Keratinocyte (primary cell): ENCODE measurements at regions not wholly inside any gene's neighbourhood (a gene's known extent, or its start where the extent isn't known, plus 50 kb on each side); places are given as distances from the start of the nearest gene placed in this dataset.

Source experiments
- DNase-seq: peaks from one replicate; pipeline ENCODE4 v3.0.0-alpha.2; 2011; ENCODE audit warnings: low read depth, missing footprints, low spot score
- FAIRE-seq: peaks from 2 replicates; lab custom pipeline; 2011; peaks lifted over from hg19 to GRCh38; lab: Jason Lieb, UNC
- H2AFZ ChIP-seq: 2 replicates; pipeline ENCODE4 v1.6.0; 2012; ENCODE audit warnings: low read length, control low read depth, inconsistent platforms; ENCODE audit not compliant: control insufficient read depth
- H3K27ac ChIP-seq: 2 replicates; pipeline ENCODE4 v1.5.1; 2011; ENCODE audit warnings: low read length; ENCODE audit not compliant: control insufficient read depth, insufficient read depth
- H3K27me3 ChIP-seq: 3 replicates; pipeline ENCODE4 v1.6.0; 2011; ENCODE audit warnings: low read length; ENCODE audit not compliant: control insufficient read depth, insufficient read depth; ENCODE audit errors: extremely low read depth
- H3K36me3 ChIP-seq, 2 experiments: 2 replicates in 1 of 2; 3 replicates in 1 of 2; pipeline ENCODE4 v1.5.1; 2011; ENCODE audit warnings: low read length in 2 of 2, mild to moderate bottlenecking in 1 of 2; ENCODE audit not compliant: control insufficient read depth in 2 of 2, insufficient read depth in 2 of 2; ENCODE audit errors: extremely low read depth in 1 of 2
- H3K4me1 ChIP-seq: 3 replicates; pipeline ENCODE4 v1.5.1; 2011; ENCODE audit warnings: low read length; ENCODE audit not compliant: control insufficient read depth, insufficient read depth; ENCODE audit errors: extremely low read depth
- H3K4me2 ChIP-seq: 3 replicates; pipeline ENCODE4 v1.6.0; 2011; ENCODE audit warnings: low read depth, low read length; ENCODE audit not compliant: control insufficient read depth, insufficient read depth; ENCODE audit errors: extremely low read depth
- H3K4me3 ChIP-seq, 3 experiments: fragments of 200-600 bp in 1 of 3; sonication (generic) in 1 of 3; 2 replicates in 2 of 3; 3 replicates in 1 of 3; pipeline ENCODE4 v1.5.1; 2011 to 2016; ENCODE audit warnings: low read length in 3 of 3, mild to moderate bottlenecking in 3 of 3, control low read depth in 2 of 3, inconsistent platforms in 1 of 3, low read depth in 1 of 3, mixed read lengths in 1 of 3, mixed run types in 1 of 3, moderate library complexity in 1 of 3; ENCODE audit not compliant: control insufficient read depth in 2 of 3, insufficient read depth in 2 of 3; ENCODE audit errors: extremely low read depth in 1 of 3
- H3K79me2 ChIP-seq: 2 replicates; pipeline ENCODE4 v1.6.0; 2012; ENCODE audit warnings: low read length; ENCODE audit not compliant: control insufficient read depth, insufficient read depth
- H3K9ac ChIP-seq: 3 replicates; pipeline ENCODE4 v1.6.0; 2011; ENCODE audit warnings: low read length; ENCODE audit not compliant: control insufficient read depth, insufficient read depth; ENCODE audit errors: extremely low read depth
- H3K9me1 ChIP-seq: 3 replicates; pipeline ENCODE4 v1.6.0; 2011; ENCODE audit warnings: low read length; ENCODE audit not compliant: control insufficient read depth, insufficient read depth; ENCODE audit errors: extremely low read depth
- H3K9me3 ChIP-seq: 2 replicates; pipeline ENCODE4 v1.5.1; 2012; ENCODE audit warnings: low read depth, low read length; ENCODE audit not compliant: control insufficient read depth
- H4K20me1 ChIP-seq: 3 replicates; pipeline ENCODE4 v1.6.0; 2011; ENCODE audit warnings: low read length; ENCODE audit not compliant: control insufficient read depth, insufficient read depth; ENCODE audit errors: extremely low read depth
- EZH2 ChIP-seq: IDR thresholded peaks from one replicate; pipeline ENCODE4 v1.6.1; 2012; ENCODE audit warnings: inconsistent platforms, mild to moderate bottlenecking, low read length, moderate library complexity
- dilution Hi-C: fragments of 300-500 bp; cut with MboI; formaldehyde crosslinking; loops from one replicate; pipeline ENCODE4 v1.7.0; 2020; ENCODE audit warnings: low sequenced_read_pairs; ENCODE audit not compliant: extremely low pct_ligation_motif_present
- TF ChIP-seq, protein P1 (sequence below), 3 experiments: IDR thresholded peaks in 1 of 3; conservative IDR thresholded peaks in 1 of 3; optimal IDR thresholded peaks in 1 of 3; 2 replicates in 2 of 3; 3 replicates in 1 of 3; pipeline versions ENCODE3 to v1.5.1; 2011; ENCODE audit warnings: low read length in 3 of 3, mild to moderate bottlenecking in 3 of 3, moderate library complexity in 2 of 3, control low read depth in 1 of 3, inconsistent platforms in 1 of 3; ENCODE audit not compliant: insufficient read depth in 2 of 3; ENCODE audit errors: extremely low read depth in 1 of 3

DNA sequence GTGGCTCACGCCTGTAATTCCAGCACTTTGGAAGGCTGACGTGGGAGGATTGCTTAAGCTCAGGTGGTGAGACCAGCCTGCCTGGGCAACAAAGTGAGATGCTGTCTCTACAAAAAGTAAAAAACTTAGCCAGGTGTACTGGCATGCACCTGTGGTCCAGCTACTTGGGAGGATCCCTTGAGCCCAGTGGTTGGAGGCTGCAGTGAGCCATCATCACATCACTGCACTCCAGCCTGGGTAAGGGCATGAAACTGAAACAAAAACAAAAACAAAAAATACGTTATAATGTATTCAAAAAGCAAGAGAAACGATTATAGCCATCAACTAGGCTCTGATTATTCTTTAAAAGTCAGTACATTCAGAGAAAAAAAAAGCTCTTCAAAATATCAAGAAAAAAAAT lies 62.5 kb downstream of the TCF20 start:
- Histone ChIP-seq H3K36me3 (peaks cover 25 to 39% of the 10 kb centered on the region in 2 experiments), H2AFZ (no peak overlapping the region), H3K9me3 (no peaks in the 10 kb centered on the region), H3K4me1 (no peaks in the 10 kb centered on the region), H3K27ac (no peak overlapping the region), H4K20me1 (peaks cover 21% of the 10 kb centered on the region), H3K79me2 (peaks cover 92% of the 10 kb centered on the region), H3K9ac (no peak overlapping the region), H3K27me3 (no peaks in the 10 kb centered on the region), H3K4me2 (no peak overlapping the region), H3K4me3 (no peak overlapping the region), H3K9me1 (no peaks in the 10 kb centered on the region)
- TF ChIP-seq, protein P1, sequence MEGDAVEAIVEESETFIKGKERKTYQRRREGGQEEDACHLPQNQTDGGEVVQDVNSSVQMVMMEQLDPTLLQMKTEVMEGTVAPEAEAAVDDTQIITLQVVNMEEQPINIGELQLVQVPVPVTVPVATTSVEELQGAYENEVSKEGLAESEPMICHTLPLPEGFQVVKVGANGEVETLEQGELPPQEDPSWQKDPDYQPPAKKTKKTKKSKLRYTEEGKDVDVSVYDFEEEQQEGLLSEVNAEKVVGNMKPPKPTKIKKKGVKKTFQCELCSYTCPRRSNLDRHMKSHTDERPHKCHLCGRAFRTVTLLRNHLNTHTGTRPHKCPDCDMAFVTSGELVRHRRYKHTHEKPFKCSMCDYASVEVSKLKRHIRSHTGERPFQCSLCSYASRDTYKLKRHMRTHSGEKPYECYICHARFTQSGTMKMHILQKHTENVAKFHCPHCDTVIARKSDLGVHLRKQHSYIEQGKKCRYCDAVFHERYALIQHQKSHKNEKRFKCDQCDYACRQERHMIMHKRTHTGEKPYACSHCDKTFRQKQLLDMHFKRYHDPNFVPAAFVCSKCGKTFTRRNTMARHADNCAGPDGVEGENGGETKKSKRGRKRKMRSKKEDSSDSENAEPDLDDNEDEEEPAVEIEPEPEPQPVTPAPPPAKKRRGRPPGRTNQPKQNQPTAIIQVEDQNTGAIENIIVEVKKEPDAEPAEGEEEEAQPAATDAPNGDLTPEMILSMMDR (optimal IDR thresholded peaks at IDR 0.05 in 1 of 3, IDR thresholded peaks at IDR 0.05 in 1 of 3, conservative IDR thresholded peaks at IDR 0.05 in 1 of 3; ENCODE audit: extremely low read depth in 1 of 3, insufficient read depth in 2 of 3, low read length in 3 of 3) = no peak
- TF ChIP-seq EZH2 = no peak
- no peak for FAIRE-seq
- dilution Hi-C loops = no loop called here
- no peak for DNase-seq

DNA sequence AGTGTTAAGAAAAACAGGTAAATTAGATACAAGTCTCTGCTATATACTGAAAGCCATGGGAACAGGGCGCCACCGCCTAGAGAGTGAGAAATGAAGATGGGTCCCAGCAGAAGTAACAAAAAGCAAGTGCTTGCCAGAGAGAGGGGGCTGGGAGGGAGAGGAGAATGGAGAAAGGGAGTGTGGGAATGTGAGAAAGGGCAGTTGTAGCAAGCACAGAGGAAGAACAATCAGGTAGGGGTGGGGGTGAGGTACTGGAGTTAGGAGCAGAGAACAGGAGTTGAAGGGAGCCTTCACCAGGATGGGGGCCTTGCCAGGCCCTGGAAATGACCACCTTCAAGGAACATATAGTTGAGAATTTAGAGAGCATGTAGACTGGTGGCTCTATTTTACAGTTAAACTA lies 66.8 kb downstream of the TCF20 start:
- H3K27ac ChIP-seq = no peak overlapping the region
- H3K9me3 ChIP-seq = no peaks in the 10 kb centered on the region
- H3K79me2 ChIP-seq = peaks cover 93% of the 10 kb centered on the region
- no peaks in the 10 kb centered on the region for H3K9me1 ChIP-seq
- FAIRE-seq = no peak
- H3K27me3 ChIP-seq = no peaks in the 10 kb centered on the region
- H4K20me1 ChIP-seq = peaks cover 16% of the 10 kb centered on the region
- H3K4me3 ChIP-seq = no peak overlapping the region
- no peak for DNase-seq
- no peak overlapping the region for H3K9ac ChIP-seq
- H3K4me2 ChIP-seq = no peak overlapping the region
- dilution Hi-C loops = no loop called here
- H2AFZ ChIP-seq = no peak overlapping the region
- H3K4me1 ChIP-seq = no peaks in the 10 kb centered on the region
- TF ChIP-seq, protein P1 (optimal IDR thresholded peaks at IDR 0.05 in 1 of 3, IDR thresholded peaks at IDR 0.05 in 1 of 3, conservative IDR thresholded peaks at IDR 0.05 in 1 of 3; ENCODE audit: extremely low read depth in 1 of 3, insufficient read depth in 2 of 3, low read length in 3 of 3) = no peak
- no peak for TF ChIP-seq EZH2
- H3K36me3 ChIP-seq = peaks cover 13 to 24% of the 10 kb centered on the region in 2 experiments
